Liver (tissue), 8 donors: ENCODE measurements at regions not wholly inside any gene's neighbourhood (a gene's known extent, or its start where the extent isn't known, plus 50 kb on each side); places are given as distances from the start of the nearest gene placed in this dataset.

Experiments
- DNase-seq: peaks from one replicate; pipeline ENCODE4 v3.0.0-alpha.2; 2017; ENCODE audit warnings: low spot score
- H3K27ac ChIP-seq, 2 donors: one replicate each; pipeline ENCODE4 v1.7.0; 2013; ENCODE audit warnings: inconsistent platforms in 2 of 2, low read length in 2 of 2, control low read depth in 1 of 2, low read depth in 1 of 2, mild to moderate bottlenecking in 1 of 2
- H3K27me3 ChIP-seq, 4 donors: one replicate each; pipeline versions ENCODE4 v1.6.1 to v1.7.0; 2013; ENCODE audit warnings: low read length in 3 of 4, inconsistent platforms in 1 of 4, mild to moderate bottlenecking in 1 of 4, moderate library complexity in 1 of 4; ENCODE audit not compliant: control insufficient read depth in 4 of 4, insufficient read depth in 4 of 4
- H3K36me3 ChIP-seq, 4 donors: one replicate each; pipeline versions ENCODE4 v1.6.1 to v1.7.0; 2013; ENCODE audit warnings: low read length in 3 of 4, mild to moderate bottlenecking in 3 of 4, low read depth in 1 of 4, moderate library complexity in 1 of 4; ENCODE audit not compliant: control insufficient read depth in 4 of 4, insufficient read depth in 3 of 4
- H3K4me1 ChIP-seq, 4 donors: one replicate each; pipeline versions ENCODE4 v1.6.1 to v1.7.0; 2013; ENCODE audit warnings: low read length in 3 of 4, mild to moderate bottlenecking in 3 of 4, moderate library complexity in 1 of 4; ENCODE audit not compliant: control insufficient read depth in 4 of 4, insufficient read depth in 4 of 4
- H3K4me3 ChIP-seq, 3 donors: one replicate each; pipeline versions ENCODE4 v1.6.1 to v1.7.0; 2013; ENCODE audit warnings: low read length in 3 of 3, control low read depth in 1 of 3, low read depth in 1 of 3, mild to moderate bottlenecking in 1 of 3
- H3K9ac ChIP-seq, 2 donors: one replicate each; pipeline ENCODE4 v1.7.0; 2013; ENCODE audit warnings: low read length in 2 of 2, mild to moderate bottlenecking in 2 of 2, moderate library complexity in 2 of 2, control low read depth in 1 of 2, low read depth in 1 of 2
- H3K9me3 ChIP-seq, 4 donors: one replicate each; pipeline versions ENCODE4 v1.6.1 to v1.7.0; 2013; ENCODE audit warnings: low read length in 3 of 4; ENCODE audit not compliant: control insufficient read depth in 4 of 4
- EGR1 ChIP-seq, 2 donors: IDR thresholded peaks; 2 replicates each; pipeline ENCODE4 v1.6.1; 2016 to 2018; ENCODE audit warnings: antibody characterized with exemption in 2 of 2, low read depth in 2 of 2
- FOXA1 ChIP-seq: IDR thresholded peaks from 2 replicates; pipeline ENCODE4 v1.6.1; 2016; ENCODE audit warnings: antibody characterized with exemption
- FOXA2 ChIP-seq: IDR thresholded peaks from 2 replicates; pipeline ENCODE4 v1.6.1; 2016; ENCODE audit warnings: antibody characterized with exemption
- GABPA ChIP-seq, 2 donors: IDR thresholded peaks in 1 of 2; conservative IDR thresholded peaks in 1 of 2; 2 replicates each; pipeline ENCODE4 v1.6.1; 2016; ENCODE audit warnings: antibody characterized with exemption in 2 of 2, mild to moderate bottlenecking in 1 of 2, moderate library complexity in 1 of 2
- HNF4A ChIP-seq, 2 donors: conservative IDR thresholded peaks; 2 replicates each; pipeline ENCODE4 v1.6.1; 2016; ENCODE audit warnings: antibody characterized with exemption in 2 of 2, mild to moderate bottlenecking in 2 of 2
- HNF4G ChIP-seq: IDR thresholded peaks from 2 replicates; pipeline ENCODE4 v1.6.1; 2016; ENCODE audit warnings: antibody characterized with exemption
- JUND ChIP-seq, 2 donors: IDR thresholded peaks; 2 replicates each; pipeline ENCODE4 v1.6.1; 2016; ENCODE audit warnings: antibody characterized with exemption in 2 of 2
- NR2F2 ChIP-seq: IDR thresholded peaks from 2 replicates; pipeline ENCODE4 v1.6.1; 2016; ENCODE audit warnings: antibody characterized with exemption
- RAD21 ChIP-seq, 2 donors: IDR thresholded peaks; 2 replicates each; pipeline ENCODE4 v1.6.1; 2016; ENCODE audit warnings: antibody characterized with exemption in 2 of 2, mild to moderate bottlenecking in 2 of 2
- RXRA ChIP-seq, 2 donors: IDR thresholded peaks; 2 replicates each; pipeline ENCODE4 v1.6.1; 2017 to 2018; ENCODE audit warnings: antibody characterized with exemption in 2 of 2, mild to moderate bottlenecking in 1 of 2
- SP1 ChIP-seq: IDR thresholded peaks from 2 replicates; pipeline ENCODE4 v1.6.1; 2018; ENCODE audit warnings: antibody characterized with exemption, mild to moderate bottlenecking
- TAF1 ChIP-seq: conservative IDR thresholded peaks from 2 replicates; pipeline ENCODE4 v1.6.1; 2016; ENCODE audit warnings: antibody characterized with exemption, mild to moderate bottlenecking
- YY1 ChIP-seq: IDR thresholded peaks from 2 replicates; pipeline ENCODE4 v1.6.1; 2016; ENCODE audit warnings: antibody characterized with exemption, mild to moderate bottlenecking
- WGBS: extraction: QIAGEN DNeasy Blood & Tissue Kit; methylation state at CpG from one replicate; pipeline ENCODE4 v1.1.7; 2013; 5-methylcytosine and 5-hydroxymethylcytosine counted together
- TF ChIP-seq, protein P1 (sequence below): IDR thresholded peaks from 2 replicates; pipeline ENCODE4 v1.6.1; 2016; ENCODE audit warnings: antibody characterized with exemption, mild to moderate bottlenecking
- TF ChIP-seq, protein P2 (sequence below): IDR thresholded peaks from 2 replicates; pipeline ENCODE4 v1.6.1; 2016; ENCODE audit warnings: antibody characterized with exemption
- TF ChIP-seq, protein P3 (sequence below): IDR thresholded peaks from 2 replicates; pipeline ENCODE4 v1.6.1; 2016; ENCODE audit warnings: antibody characterized with exemption
- TF ChIP-seq, protein P4 (sequence below): fragments of 150-350 bp; IDR thresholded peaks from 2 replicates; pipeline ENCODE4 v1.5.1; 2017; ENCODE audit warnings: improper control_type of control experiment, low read depth, low read length; ENCODE audit not compliant: missing input control
- donor health status: healthy.
- donor health status: healthy.
- donor health status: healthy.
- donor health status: healthy.
- donor health status: healthy.

DNA sequence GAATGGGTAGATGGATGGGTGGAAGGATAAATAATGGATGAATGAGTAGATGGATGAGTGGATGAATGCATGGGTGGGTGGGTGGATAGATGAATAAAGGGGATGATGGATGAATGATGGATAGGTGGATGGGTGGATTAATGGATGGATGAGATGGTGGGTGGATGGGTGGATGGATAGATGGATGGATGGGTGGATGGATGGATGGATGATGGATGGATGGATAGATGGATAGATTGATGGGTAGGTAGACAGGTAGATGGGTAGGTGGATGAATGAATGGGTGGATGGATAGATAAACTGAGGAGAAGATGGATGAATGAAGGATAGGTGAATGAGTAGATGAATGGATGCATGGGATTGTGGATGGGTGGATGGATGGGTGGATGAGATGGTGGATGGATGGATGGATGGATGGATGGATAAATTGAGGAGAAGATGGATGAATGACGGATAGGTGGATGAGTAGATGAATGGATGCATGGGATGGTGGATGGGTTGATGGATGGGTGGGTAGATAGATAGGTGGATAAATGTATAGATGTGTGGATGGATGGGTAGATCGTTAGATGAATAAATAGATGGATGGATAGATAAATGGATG is 331.3 kb downstream of the MN1 start:
- 88% methylated on average over 2 of the region's 2 CpGs for WGBS
- no peaks in the 10 kb centered on the region for H3K27me3 ChIP-seq
- H3K27ac ChIP-seq, result no peak overlapping the region
- H3K36me3 ChIP-seq, result no peaks in the 10 kb centered on the region
- H3K9me3 ChIP-seq, result no peaks in the 10 kb centered on the region
- DNase-seq, result no peak
- H3K4me1 ChIP-seq, result peaks cover 0 to under 1% (median 0%) of the 10 kb centered on the region in 4 donors
- TF ChIP-seq FOXA1 (no peak), TAF1 (no peak), EGR1 (IDR thresholded peaks at IDR 0.05; ENCODE audit: low read depth in 2 of 2) (no peak), RXRA (IDR thresholded peaks at IDR 0.05) (no peak), YY1 (no peak), RAD21 (IDR thresholded peaks at IDR 0.05) (no peak), FOXA2 (no peak), SP1 (no peak), NR2F2 (no peak), HNF4A (conservative IDR thresholded peaks at IDR 0.05) (no peak), JUND (IDR thresholded peaks at IDR 0.05) (no peak), HNF4G (no peak), GABPA (IDR thresholded peaks at IDR 0.05 in 1 of 2, conservative IDR thresholded peaks at IDR 0.05 in 1 of 2) (no peak)
- TF ChIP-seq, protein P1, sequence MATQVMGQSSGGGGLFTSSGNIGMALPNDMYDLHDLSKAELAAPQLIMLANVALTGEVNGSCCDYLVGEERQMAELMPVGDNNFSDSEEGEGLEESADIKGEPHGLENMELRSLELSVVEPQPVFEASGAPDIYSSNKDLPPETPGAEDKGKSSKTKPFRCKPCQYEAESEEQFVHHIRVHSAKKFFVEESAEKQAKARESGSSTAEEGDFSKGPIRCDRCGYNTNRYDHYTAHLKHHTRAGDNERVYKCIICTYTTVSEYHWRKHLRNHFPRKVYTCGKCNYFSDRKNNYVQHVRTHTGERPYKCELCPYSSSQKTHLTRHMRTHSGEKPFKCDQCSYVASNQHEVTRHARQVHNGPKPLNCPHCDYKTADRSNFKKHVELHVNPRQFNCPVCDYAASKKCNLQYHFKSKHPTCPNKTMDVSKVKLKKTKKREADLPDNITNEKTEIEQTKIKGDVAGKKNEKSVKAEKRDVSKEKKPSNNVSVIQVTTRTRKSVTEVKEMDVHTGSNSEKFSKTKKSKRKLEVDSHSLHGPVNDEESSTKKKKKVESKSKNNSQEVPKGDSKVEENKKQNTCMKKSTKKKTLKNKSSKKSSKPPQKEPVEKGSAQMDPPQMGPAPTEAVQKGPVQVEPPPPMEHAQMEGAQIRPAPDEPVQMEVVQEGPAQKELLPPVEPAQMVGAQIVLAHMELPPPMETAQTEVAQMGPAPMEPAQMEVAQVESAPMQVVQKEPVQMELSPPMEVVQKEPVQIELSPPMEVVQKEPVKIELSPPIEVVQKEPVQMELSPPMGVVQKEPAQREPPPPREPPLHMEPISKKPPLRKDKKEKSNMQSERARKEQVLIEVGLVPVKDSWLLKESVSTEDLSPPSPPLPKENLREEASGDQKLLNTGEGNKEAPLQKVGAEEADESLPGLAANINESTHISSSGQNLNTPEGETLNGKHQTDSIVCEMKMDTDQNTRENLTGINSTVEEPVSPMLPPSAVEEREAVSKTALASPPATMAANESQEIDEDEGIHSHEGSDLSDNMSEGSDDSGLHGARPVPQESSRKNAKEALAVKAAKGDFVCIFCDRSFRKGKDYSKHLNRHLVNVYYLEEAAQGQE, result no peak
- TF ChIP-seq, protein P2, sequence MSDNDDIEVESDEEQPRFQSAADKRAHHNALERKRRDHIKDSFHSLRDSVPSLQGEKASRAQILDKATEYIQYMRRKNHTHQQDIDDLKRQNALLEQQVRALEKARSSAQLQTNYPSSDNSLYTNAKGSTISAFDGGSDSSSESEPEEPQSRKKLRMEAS, result no peak
- TF ChIP-seq, protein P3, sequence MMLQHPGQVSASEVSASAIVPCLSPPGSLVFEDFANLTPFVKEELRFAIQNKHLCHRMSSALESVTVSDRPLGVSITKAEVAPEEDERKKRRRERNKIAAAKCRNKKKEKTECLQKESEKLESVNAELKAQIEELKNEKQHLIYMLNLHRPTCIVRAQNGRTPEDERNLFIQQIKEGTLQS, result no peak
- TF ChIP-seq, protein P4, sequence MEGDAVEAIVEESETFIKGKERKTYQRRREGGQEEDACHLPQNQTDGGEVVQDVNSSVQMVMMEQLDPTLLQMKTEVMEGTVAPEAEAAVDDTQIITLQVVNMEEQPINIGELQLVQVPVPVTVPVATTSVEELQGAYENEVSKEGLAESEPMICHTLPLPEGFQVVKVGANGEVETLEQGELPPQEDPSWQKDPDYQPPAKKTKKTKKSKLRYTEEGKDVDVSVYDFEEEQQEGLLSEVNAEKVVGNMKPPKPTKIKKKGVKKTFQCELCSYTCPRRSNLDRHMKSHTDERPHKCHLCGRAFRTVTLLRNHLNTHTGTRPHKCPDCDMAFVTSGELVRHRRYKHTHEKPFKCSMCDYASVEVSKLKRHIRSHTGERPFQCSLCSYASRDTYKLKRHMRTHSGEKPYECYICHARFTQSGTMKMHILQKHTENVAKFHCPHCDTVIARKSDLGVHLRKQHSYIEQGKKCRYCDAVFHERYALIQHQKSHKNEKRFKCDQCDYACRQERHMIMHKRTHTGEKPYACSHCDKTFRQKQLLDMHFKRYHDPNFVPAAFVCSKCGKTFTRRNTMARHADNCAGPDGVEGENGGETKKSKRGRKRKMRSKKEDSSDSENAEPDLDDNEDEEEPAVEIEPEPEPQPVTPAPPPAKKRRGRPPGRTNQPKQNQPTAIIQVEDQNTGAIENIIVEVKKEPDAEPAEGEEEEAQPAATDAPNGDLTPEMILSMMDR, result no peak
- no peak overlapping the region for H3K9ac ChIP-seq
- H3K4me3 ChIP-seq, result no peak overlapping the region

GRCh38 chr22:27472975-27473374 is 328.6 kb downstream of the MN1 start:
- WGBS, result 66% methylated on average over 4 of the region's 4 CpGs
- Histone ChIP-seq H3K4me1 (peaks cover 0 to 12% (median 7%) of the 10 kb centered on the region in 4 donors), H3K27me3 (no peaks in the 10 kb centered on the region), H3K36me3 (no peaks in the 10 kb centered on the region), H3K4me3 (no peak overlapping the region), H3K9me3 (no peaks in the 10 kb centered on the region), H3K9ac (no peak overlapping the region), H3K27ac (no peak overlapping the region)
- TF ChIP-seq, protein P2, result no peak
- TF ChIP-seq RAD21 (IDR thresholded peaks at IDR 0.05) (no peak), FOXA2 (no peak), EGR1 (IDR thresholded peaks at IDR 0.05; ENCODE audit: low read depth in 2 of 2) (no peak), HNF4G (no peak), GABPA (IDR thresholded peaks at IDR 0.05 in 1 of 2, conservative IDR thresholded peaks at IDR 0.05 in 1 of 2) (no peak), JUND (IDR thresholded peaks at IDR 0.05) (no peak), TAF1 (no peak), RXRA (IDR thresholded peaks at IDR 0.05) (no peak), HNF4A (conservative IDR thresholded peaks at IDR 0.05) (no peak)
- TF ChIP-seq, protein P1, result no peak
- TF ChIP-seq, protein P3, result no peak
- no peak for DNase-seq
